ENCODE measurements at regions not wholly inside any gene's neighbourhood (a gene's known extent, or its start where the extent isn't known, plus 50 kb on each side); places are given as distances from the start of the nearest gene placed in this dataset.

- DNase-seq = no peak
Measured at GRCh38 chr12:87930033-87930432, 99.2 kb downstream of the C12orf50 start.

GRCh38 chr12:87929346-87929745 lies 99.9 kb downstream of the C12orf50 start:
- no peak for DNase-seq

DNA sequence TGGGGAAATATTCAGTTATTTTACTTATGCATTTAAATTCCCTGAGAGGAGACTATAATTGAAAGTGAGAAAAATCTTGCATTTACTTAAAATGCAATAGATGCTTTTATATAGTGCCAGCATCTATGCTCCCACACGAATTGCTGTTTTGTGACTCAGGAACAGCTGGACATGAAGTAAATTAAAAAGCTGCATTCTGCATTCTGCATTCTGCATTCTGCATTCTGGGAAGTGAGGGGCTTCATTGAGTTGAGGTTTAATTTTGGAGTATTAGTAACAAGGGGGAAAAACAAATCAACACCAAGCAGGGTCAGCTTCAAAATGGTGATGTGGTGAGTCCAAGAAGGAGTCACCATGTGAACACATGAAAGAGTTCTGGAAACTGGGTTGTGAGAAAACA lies 101.2 kb downstream of the C12orf50 start:
- no peak for DNase-seq

GRCh38 chr12:87925021-87925420 lies 104.2 kb downstream of the C12orf50 start:
- DNase-seq = peak; percentile 43

GRCh38 chr12:87924149-87924548 lies 105.1 kb downstream of the C12orf50 start:
- DNase-seq = no peak

GRCh38 chr12:87923361-87923760 lies 105.8 kb downstream of the C12orf50 start:
- DNase-seq = no peak

GRCh38 chr12:87922736-87923135 lies 106.5 kb downstream of the C12orf50 start:
- DNase-seq = no peak

- no peak for DNase-seq
Measured at GRCh38 chr12:87921621-87922020, 107.6 kb downstream of the C12orf50 start.

- DNase-seq = peak; percentile 55
Measured at GRCh38 chr12:87920139-87920538, 109.1 kb downstream of the C12orf50 start.

- DNase-seq = no peak
Measured at GRCh38 chr12:87901457-87901856, 127.7 kb downstream of the C12orf50 start.

GRCh38 chr12:87897662-87898061 lies 131.5 kb downstream of the C12orf50 start:
- no peak for DNase-seq

- peak; percentile 10 for DNase-seq
Measured at GRCh38 chr12:87883806-87884205, 145.4 kb downstream of the C12orf50 start.

GRCh38 chr12:87879141-87879540 lies 150.1 kb downstream of the C12orf50 start:
- no peak for DNase-seq

GRCh38 chr12:87870493-87871460 lies 158.4 kb downstream of the C12orf50 start:
- DNase-seq = no peak

DNA sequence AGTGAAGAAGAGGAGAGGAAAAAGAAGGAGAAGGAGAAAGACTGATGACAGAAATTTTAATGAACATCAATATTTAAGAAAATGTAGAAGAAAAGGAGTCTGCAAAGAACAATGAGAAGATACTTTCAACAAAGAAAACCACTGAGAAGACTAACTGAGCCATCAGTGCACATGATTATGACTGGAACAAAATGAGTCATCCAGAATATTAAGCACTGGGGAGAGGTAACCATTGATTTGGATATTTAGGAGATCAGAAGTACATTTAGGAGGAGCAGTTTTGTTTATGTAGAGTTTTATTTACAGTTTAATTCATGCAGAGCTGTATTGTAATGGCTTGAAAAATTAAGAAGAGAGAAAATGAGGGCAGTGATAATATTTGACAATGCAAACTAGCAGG lies 159.1 kb downstream of the C12orf50 start:
- no peak for DNase-seq

DNA sequence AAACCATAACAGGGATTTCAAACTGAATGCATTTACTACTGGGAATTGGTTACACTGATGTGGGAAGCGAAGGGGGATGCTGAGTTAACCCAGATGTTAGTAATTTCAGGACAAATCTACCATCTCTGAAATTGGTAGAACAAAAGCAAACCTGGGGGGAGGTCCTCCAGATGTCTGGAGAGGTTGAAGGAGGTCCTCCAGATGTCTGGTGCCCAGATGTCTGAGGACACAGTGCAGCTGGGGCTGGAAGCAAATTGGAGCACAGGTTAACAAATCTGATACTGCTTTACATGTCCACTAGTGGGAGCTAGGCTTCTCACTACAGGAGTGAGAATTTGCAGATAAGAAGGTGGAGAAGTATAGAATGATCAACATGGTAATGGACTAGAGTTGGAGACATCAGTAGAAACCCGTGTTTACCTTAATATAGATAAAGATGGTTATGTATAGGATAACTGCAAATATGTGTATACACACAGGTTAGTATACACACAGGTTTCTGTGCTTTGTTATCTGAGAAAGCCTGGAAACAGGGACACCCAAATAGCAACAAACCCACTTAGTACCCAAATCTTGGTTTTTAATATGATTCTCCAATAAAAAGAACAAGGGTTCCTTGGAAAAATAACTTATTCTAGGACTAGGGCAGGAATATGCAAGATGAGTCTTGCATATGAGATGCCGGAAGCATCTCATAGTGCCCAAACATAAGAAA lies 162.5 kb downstream of the C12orf50 start:
- peak; percentile 55 for DNase-seq

- DNase-seq = no peak
Measured at GRCh38 chr12:87861791-87862190, 167.4 kb downstream of the C12orf50 start.

- no peak for DNase-seq
Measured at GRCh38 chr12:87853448-87854003, 175.7 kb downstream of the C12orf50 start.

DNA sequence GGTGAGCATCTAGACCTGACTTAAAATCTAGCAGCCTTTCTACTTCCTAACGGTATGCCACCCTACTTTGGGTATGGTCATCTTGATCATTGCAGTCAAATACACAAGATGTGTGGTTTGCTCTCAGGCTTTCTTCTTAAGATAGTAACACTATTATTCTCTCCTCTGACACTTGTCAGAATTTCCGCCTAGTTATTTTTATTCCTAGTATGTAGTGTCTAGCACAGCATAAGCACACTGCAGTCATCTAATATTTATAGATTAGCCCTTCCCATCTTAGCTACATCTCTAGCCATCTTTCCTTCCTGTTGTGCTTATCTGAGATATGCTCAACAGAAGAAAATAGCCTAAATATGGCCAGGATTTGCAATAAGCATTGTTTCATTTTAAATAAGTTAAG lies 180.1 kb downstream of the C12orf50 start:
- no peak for DNase-seq

DNA sequence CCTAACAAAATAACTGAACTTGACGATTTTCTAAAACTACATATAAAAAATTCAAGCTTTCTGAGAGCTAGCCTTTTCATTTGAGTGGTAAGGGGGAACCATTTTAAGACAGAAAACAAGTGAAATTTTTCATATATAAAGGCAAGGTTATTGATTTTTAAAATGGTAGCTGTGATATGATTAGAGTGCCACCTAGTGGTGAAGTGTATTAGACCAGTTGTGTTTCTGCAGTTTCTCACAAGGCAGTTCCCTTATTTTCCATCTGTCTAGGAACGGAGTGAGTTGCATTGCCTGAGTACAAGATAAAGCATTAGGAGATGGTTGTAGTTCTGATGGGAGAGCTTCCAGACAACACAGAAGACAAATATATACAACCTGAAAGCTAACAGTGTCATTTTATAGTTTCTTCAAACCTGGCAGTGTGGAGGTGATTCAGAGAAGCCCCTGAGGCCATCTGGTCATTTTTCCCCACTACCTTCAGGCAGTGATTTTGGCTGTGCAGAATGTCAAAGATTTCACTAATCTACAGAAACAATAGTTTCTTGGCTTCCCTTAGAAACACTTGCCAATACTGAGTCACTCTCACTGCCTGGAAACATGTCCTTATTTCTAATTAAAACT lies 180.8 kb downstream of the C12orf50 start:
- peak; percentile 69 for DNase-seq

DNA sequence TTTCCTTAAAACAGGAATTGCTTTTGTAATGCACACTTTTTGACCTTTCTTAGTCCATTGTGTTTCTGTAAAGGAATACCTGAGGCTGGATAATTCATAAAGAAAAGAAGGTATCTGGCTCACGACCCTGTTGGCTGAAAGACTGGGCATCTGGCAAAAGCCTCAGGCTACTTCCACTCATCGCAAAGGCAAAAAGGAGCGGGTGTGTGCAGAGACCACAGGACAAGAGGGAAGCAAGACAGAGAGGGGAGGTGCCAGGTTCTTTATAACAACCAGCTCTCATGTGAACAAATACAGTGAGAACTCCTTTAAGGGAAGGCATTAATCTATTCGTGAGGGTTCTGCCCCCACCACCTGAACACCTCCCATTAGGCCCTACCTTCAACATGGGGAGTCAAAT lies 182.1 kb downstream of the C12orf50 start:
- peak; percentile 77 for DNase-seq

DNA sequence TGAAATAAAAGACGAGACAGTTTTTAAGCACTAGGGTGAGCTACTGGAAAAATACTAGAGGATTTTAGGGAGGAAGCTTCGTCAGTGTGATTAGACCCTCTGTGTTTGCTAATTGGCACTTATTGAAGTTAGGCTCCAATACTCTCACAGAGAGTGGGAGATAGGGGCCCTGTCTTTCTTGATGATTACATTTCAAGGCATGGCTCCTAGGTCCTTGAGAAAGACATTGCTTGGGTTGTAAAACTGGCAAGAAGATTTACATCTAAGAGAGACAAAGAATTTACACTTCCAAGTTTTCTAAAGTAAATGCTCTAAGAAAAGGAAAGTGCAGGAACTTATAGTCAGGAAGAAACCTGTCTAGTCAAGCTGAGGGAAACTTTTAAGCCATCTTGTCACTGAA lies 183.2 kb downstream of the C12orf50 start:
- DNase-seq = no peak

- no peak for DNase-seq
Measured at GRCh38 chr12:87841935-87842334, 187.3 kb downstream of the C12orf50 start.

Data from NCI-H69 (cell line).